ENCODE measurements at regions not wholly inside any gene's neighbourhood (a gene's known extent, or its start where the extent isn't known, plus 50 kb on each side); places are given as distances from the start of the nearest gene placed in this dataset.

DNA sequence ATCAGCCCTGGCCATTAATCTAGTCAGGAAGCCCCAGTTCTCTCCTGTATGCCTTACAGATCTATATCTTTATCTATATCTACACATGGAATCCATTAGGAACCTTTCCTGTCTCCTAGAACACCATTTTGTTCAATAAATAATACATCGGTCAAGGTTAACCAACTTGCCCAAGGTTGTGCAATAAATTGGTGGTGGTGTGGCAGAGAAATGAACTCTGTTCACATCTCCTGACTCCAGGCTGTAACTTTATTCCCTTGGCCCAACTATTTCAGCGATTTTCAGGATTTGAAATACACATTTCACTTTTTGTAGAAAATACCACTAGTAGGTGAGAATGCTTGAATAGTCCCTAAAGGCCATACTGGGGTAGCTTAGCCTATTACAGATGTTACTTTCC is 712.5 kb upstream of the FZD8 start:
- no peaks in the 10 kb centered on the region for H3K4me1 ChIP-seq (ENCODE audit: control insufficient read depth, insufficient read depth, low read length, poor library complexity, severe bottlenecking)
- no peaks in the 10 kb centered on the region for H3K36me3 Mint-ChIP-seq
- H3K9me3 Mint-ChIP-seq: peaks cover 4 to 25% (median 15%) of the 10 kb centered on the region in 7 donors
- no peak overlapping the region for H3K27ac Mint-ChIP-seq
- peaks cover 2 to 7% of the 10 kb centered on the region in 2 experiments for H3K9me3 ChIP-seq (ENCODE audit: control insufficient read depth in 2 of 2, low read length in 2 of 2)
- no peak for DNase-seq
- no peaks in the 10 kb centered on the region for H3K27me3 ChIP-seq (ENCODE audit: control insufficient read depth, insufficient read depth, low read length)
- H3K36me3 ChIP-seq (ENCODE audit: control insufficient read depth, insufficient read depth, low read length): no peaks in the 10 kb centered on the region
- no peak overlapping the region for H3K4me3 ChIP-seq (ENCODE audit: low read depth, low read length)
- ATAC-seq (ENCODE audit: low read depth in 2 of 2): no peak
- H3K4me1 Mint-ChIP-seq: no peaks in the 10 kb centered on the region
- H3K27ac ChIP-seq (ENCODE audit: insufficient read depth, low read length, poor library complexity, severe bottlenecking): no peak overlapping the region
- no peaks in the 10 kb centered on the region for H3K27me3 Mint-ChIP-seq
- no peak overlapping the region for H3K4me3 Mint-ChIP-seq

DNA sequence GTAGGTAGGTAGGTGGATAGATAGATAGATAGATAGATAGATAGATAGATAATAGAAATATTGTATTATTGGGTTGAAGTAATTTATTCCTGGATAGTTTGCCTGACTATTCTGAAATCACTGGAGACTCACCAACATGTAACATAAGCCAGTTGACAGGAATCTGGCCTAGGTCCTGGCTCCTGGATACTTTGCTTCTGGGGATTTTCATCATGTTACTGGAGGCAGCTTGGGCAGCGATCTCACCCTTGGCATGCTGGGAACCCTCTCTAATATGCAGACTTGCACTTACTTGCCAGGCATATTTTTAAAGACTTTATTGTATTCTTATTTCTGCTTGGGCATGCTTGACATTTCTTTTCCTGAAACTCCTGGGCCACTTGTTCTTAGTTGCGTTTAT is 709.1 kb upstream of the FZD8 start:
- no peak for ATAC-seq (ENCODE audit: low read depth in 2 of 2)
- no peak for DNase-seq
- no peaks in the 10 kb centered on the region for H3K4me1 Mint-ChIP-seq
- H3K4me3 Mint-ChIP-seq: peak overlapping the region in 1 of 4 donors; percentile 15
- Histone ChIP-seq H3K4me3 (ENCODE audit: low read depth, low read length) (no peak overlapping the region), H3K27ac (ENCODE audit: insufficient read depth, low read length, poor library complexity, severe bottlenecking) (no peak overlapping the region), H3K9me3 (ENCODE audit: control insufficient read depth in 2 of 2, low read length in 2 of 2) (peaks cover 6 to 7% of the 10 kb centered on the region in 2 experiments), H3K27me3 (ENCODE audit: control insufficient read depth, insufficient read depth, low read length) (no peaks in the 10 kb centered on the region), H3K36me3 (ENCODE audit: control insufficient read depth, insufficient read depth, low read length) (no peaks in the 10 kb centered on the region), H3K4me1 (ENCODE audit: control insufficient read depth, insufficient read depth, low read length, poor library complexity, severe bottlenecking) (no peaks in the 10 kb centered on the region)
- peaks cover 0 to 17% (median 9%) of the 10 kb centered on the region in 7 donors for H3K9me3 Mint-ChIP-seq
- H3K27ac Mint-ChIP-seq: no peak overlapping the region
- no peaks in the 10 kb centered on the region for H3K27me3 Mint-ChIP-seq
- H3K36me3 Mint-ChIP-seq: no peaks in the 10 kb centered on the region

DNA sequence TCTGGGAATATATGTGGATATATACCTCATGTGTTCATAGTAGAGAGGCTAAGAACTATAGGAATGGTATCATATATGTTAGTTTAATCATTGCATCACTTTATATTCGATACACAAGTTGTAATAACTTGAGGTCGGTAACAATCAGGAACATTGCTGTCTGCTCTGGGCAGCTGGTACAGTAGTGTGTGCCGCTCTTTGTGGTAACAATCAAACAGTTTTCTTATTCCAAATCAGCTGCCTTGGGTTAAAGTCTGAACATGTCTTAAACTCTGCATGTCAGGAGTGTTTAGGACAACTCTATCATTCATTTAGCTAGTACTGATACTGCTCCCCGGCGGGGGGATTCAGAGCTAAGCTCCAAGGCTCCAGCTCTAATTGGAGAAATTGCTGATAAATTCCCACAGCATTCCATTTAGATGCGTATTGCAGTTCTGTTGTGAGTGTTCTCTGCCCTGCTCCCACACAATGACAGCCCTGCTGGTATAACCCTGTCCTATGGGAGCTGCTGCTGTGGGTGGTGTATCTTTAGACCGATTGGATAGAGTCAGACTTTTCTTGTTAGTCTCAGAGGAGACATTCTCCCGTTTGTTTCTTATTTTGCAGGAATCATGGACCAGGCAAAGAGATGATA is 707.5 kb upstream of the FZD8 start:
- no peak overlapping the region for H3K27ac ChIP-seq (ENCODE audit: insufficient read depth, low read length, poor library complexity, severe bottlenecking)
- H3K9me3 ChIP-seq (ENCODE audit: control insufficient read depth in 2 of 2, low read length in 2 of 2): peaks cover 3 to 8% of the 10 kb centered on the region in 2 experiments
- no peaks in the 10 kb centered on the region for H3K36me3 Mint-ChIP-seq
- H3K9me3 Mint-ChIP-seq: peaks cover under 1 to 17% (median 9%) of the 10 kb centered on the region in 7 donors
- no peak for ATAC-seq (ENCODE audit: low read depth in 2 of 2)
- H3K27ac Mint-ChIP-seq: no peak overlapping the region
- H3K36me3 ChIP-seq (ENCODE audit: control insufficient read depth, insufficient read depth, low read length): no peaks in the 10 kb centered on the region
- DNase-seq: no peak
- no peaks in the 10 kb centered on the region for H3K27me3 Mint-ChIP-seq
- no peaks in the 10 kb centered on the region for H3K4me1 Mint-ChIP-seq
- no peaks in the 10 kb centered on the region for H3K27me3 ChIP-seq (ENCODE audit: control insufficient read depth, insufficient read depth, low read length)
- no peak overlapping the region for H3K4me3 ChIP-seq (ENCODE audit: low read depth, low read length)
- H3K4me1 ChIP-seq (ENCODE audit: control insufficient read depth, insufficient read depth, low read length, poor library complexity, severe bottlenecking): no peaks in the 10 kb centered on the region
- no peak overlapping the region for H3K4me3 Mint-ChIP-seq

DNA sequence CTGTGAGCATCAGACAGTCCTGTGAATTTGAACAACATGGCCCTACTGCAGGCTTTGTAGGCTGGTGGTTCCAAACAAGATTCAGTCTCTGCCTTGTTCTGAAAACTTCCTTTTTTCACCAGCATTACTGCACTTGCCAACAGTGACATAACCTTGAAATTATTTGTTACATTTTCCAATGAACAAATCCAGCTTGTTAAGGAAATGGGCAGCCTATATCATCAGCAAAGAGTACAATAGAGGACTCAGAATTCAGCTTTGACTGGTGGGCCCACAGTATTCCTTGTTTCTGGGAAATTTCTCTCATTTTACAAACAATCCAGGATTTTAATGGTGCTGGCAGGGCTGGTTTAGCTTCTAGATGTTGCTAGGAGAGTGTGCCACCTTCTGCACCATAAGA is 703.7 kb upstream of the FZD8 start:
- Mint-ChIP-seq H3K36me3 (no peaks in the 10 kb centered on the region), H3K27me3 (no peaks in the 10 kb centered on the region), H3K9me3 (peaks cover 2 to 15% (median 10%) of the 10 kb centered on the region in 7 donors), H3K27ac (no peak overlapping the region), H3K4me1 (no peaks in the 10 kb centered on the region), H3K4me3 (no peak overlapping the region)
- no peak for DNase-seq
- ATAC-seq (ENCODE audit: low read depth in 2 of 2): no peak
- Histone ChIP-seq H3K27me3 (ENCODE audit: control insufficient read depth, insufficient read depth, low read length) (no peaks in the 10 kb centered on the region), H3K9me3 (ENCODE audit: control insufficient read depth in 2 of 2, low read length in 2 of 2) (peaks cover 0 to 9% of the 10 kb centered on the region in 2 experiments), H3K27ac (ENCODE audit: insufficient read depth, low read length, poor library complexity, severe bottlenecking) (no peak overlapping the region), H3K4me1 (ENCODE audit: control insufficient read depth, insufficient read depth, low read length, poor library complexity, severe bottlenecking) (no peaks in the 10 kb centered on the region), H3K36me3 (ENCODE audit: control insufficient read depth, insufficient read depth, low read length) (no peaks in the 10 kb centered on the region), H3K4me3 (ENCODE audit: low read depth, low read length) (no peak overlapping the region)

DNA sequence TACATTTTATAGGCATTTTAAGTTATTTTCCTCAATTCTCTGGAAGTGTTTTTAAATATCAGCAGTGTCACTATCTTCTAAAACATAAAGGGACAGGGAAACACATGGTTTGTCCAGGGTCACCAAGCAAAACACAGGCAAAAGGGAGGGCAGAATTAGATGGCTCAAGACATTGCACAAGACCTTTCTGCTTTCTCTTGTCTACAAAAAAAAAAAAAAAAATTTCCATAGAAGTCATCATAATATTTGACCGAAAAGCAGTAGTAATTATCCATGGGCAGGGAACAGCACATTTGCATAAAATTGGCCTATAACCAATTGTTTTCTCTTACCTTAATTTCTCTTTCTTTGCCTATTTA is 703.1 kb upstream of the FZD8 start:
- H3K4me1 ChIP-seq (ENCODE audit: control insufficient read depth, insufficient read depth, low read length, poor library complexity, severe bottlenecking): no peaks in the 10 kb centered on the region
- H3K36me3 Mint-ChIP-seq: no peaks in the 10 kb centered on the region
- peaks cover 0 to 9% of the 10 kb centered on the region in 2 experiments for H3K9me3 ChIP-seq (ENCODE audit: control insufficient read depth in 2 of 2, low read length in 2 of 2)
- H3K4me1 Mint-ChIP-seq: no peaks in the 10 kb centered on the region
- no peak overlapping the region for H3K4me3 Mint-ChIP-seq
- H3K9me3 Mint-ChIP-seq: peaks cover 2 to 13% (median 5%) of the 10 kb centered on the region in 7 donors
- ATAC-seq (ENCODE audit: low read depth in 2 of 2) (no peak), DNase-seq (no peak)
- no peak overlapping the region for H3K27ac Mint-ChIP-seq
- no peaks in the 10 kb centered on the region for H3K27me3 ChIP-seq (ENCODE audit: control insufficient read depth, insufficient read depth, low read length)
- no peak overlapping the region for H3K27ac ChIP-seq (ENCODE audit: insufficient read depth, low read length, poor library complexity, severe bottlenecking)
- H3K4me3 ChIP-seq (ENCODE audit: low read depth, low read length): no peak overlapping the region
- H3K36me3 ChIP-seq (ENCODE audit: control insufficient read depth, insufficient read depth, low read length): no peaks in the 10 kb centered on the region
- H3K27me3 Mint-ChIP-seq: no peaks in the 10 kb centered on the region

DNA sequence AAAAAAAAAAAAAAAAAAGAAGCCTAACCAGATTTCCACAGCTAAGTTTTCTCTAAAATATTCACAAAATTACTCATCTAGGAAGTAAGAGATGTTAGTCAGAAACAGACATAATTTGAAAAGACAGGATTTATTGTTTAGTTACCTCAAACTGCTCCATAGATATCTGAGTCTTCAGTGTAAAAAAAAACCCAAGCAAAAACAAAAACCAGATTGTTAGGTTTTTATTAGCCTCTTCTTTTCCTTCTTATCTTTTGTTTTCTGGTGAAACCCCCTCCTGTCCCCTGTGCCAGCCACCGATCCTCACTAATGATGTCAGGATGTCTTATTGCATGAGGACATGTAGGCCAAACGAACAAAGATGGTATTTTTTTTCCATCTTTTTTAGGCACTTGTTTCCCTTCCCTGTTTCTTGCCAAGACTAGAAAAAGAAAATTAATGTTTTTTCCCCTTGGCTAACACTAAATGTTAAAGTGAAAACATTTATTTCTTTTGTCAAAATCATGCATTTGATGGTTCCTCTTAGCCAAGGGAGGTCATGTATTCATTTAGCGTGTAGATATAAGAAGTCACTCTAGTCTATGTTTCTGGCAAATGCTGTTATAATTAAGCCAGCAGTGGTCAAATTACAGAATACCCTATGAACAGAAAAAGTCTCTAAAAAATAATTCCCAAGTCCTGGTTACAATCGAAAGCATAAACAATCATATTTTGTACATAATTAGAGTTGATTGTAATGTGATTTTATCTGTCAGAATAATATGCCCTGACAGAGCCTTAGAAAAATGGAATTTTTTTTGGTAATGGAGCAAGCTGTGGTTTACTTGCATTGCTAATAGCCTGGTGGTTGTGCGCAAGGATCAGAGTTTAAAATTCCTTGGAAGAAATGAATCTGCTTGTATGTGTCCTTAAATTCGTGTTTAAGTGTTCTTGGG is 702.4 kb upstream of the FZD8 start:
- Mint-ChIP-seq H3K36me3 (no peaks in the 10 kb centered on the region), H3K4me3 (no peak overlapping the region), H3K27me3 (no peaks in the 10 kb centered on the region), H3K27ac (no peak overlapping the region), H3K4me1 (no peaks in the 10 kb centered on the region), H3K9me3 (peaks cover 2 to 9% (median 5%) of the 10 kb centered on the region in 7 donors)
- Histone ChIP-seq H3K27me3 (ENCODE audit: control insufficient read depth, insufficient read depth, low read length) (no peaks in the 10 kb centered on the region), H3K4me1 (ENCODE audit: control insufficient read depth, insufficient read depth, low read length, poor library complexity, severe bottlenecking) (no peaks in the 10 kb centered on the region), H3K36me3 (ENCODE audit: control insufficient read depth, insufficient read depth, low read length) (no peaks in the 10 kb centered on the region), H3K9me3 (ENCODE audit: control insufficient read depth in 2 of 2, low read length in 2 of 2) (peaks cover 0 to 9% of the 10 kb centered on the region in 2 experiments), H3K4me3 (ENCODE audit: low read depth, low read length) (no peak overlapping the region), H3K27ac (ENCODE audit: insufficient read depth, low read length, poor library complexity, severe bottlenecking) (no peak overlapping the region)
- DNase-seq (no peak), ATAC-seq (ENCODE audit: low read depth in 2 of 2) (no peak)

DNA sequence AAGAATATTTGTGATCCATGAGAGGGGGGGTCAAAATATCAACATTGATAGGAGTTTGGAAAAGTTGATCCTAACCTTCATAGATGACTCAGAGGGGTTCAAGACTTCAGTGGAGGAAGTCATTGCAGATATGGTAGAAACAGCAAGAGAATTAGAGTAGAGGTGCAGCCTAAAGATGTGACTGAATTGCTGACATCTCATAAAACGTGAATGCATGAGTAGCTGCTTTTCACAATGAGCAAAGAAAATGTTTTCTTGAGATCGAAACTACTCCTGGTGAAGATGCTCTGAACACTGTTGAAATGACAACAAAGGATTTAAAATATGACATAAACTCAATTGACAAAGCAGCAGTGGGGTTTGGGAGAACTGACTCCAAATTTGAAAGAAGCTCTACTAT is 700.7 kb upstream of the FZD8 start:
- DNase-seq: no peak
- Histone ChIP-seq H3K4me1 (ENCODE audit: control insufficient read depth, insufficient read depth, low read length, poor library complexity, severe bottlenecking) (no peaks in the 10 kb centered on the region), H3K27me3 (ENCODE audit: control insufficient read depth, insufficient read depth, low read length) (no peaks in the 10 kb centered on the region)

More for the DNA sequence above, 700.7 kb upstream of the FZD8 start:
- Mint-ChIP-seq H3K9me3 (peaks cover 3 to 16% (median 4%) of the 10 kb centered on the region in 7 donors), H3K4me3 (no peak overlapping the region), H3K4me1 (no peaks in the 10 kb centered on the region), H3K27ac (no peak overlapping the region), H3K27me3 (no peaks in the 10 kb centered on the region), H3K36me3 (no peaks in the 10 kb centered on the region)
- ATAC-seq (ENCODE audit: low read depth in 2 of 2): no peak
- no peaks in the 10 kb centered on the region for H3K36me3 ChIP-seq (ENCODE audit: control insufficient read depth, insufficient read depth, low read length)
- no peak overlapping the region for H3K4me3 ChIP-seq (ENCODE audit: low read depth, low read length)
- H3K9me3 ChIP-seq (ENCODE audit: control insufficient read depth in 2 of 2, low read length in 2 of 2): peaks cover 0 to 5% of the 10 kb centered on the region in 2 experiments
- H3K27ac ChIP-seq (ENCODE audit: insufficient read depth, low read length, poor library complexity, severe bottlenecking): no peak overlapping the region
